GM19324 (cell line): ENCODE measurements at regions not wholly inside any gene's neighbourhood (a gene's known extent, or its start where the extent isn't known, plus 50 kb on each side); places are given as distances from the start of the nearest gene placed in this dataset.
"Not testable (repeated sequence)": the region's sequence is repeated elsewhere in the genome, so short reads cannot be mapped to it uniquely, and the experiment has no call there.

Source experiments
- ATAC-seq: cut with Tn5 transposase; IDR thresholded peaks from one replicate; pipeline ENCODE4 v1.9.1; 2021; ENCODE audit warnings: mild to moderate bottlenecking, moderate library complexity; ENCODE audit not compliant: unreplicated experiment, low FRiP score

- no peak for ATAC-seq
Observed at GRCh38 chr13:21228738-21229137, 52.3 kb downstream of the MRPL57 start.

- ATAC-seq = no peak
Observed at GRCh38 chr13:21229241-21230024, 53.0 kb downstream of the MRPL57 start.

GRCh38 chr13:21230516-21230915 lies 54.1 kb downstream of the MRPL57 start:
- no peak for ATAC-seq

GRCh38 chr13:21231426-21231940 lies 55.0 kb downstream of the MRPL57 start:
- ATAC-seq = no peak

GRCh38 chr13:21232196-21232595 lies 55.7 kb downstream of the MRPL57 start:
- no peak for ATAC-seq

- ATAC-seq = no peak
Observed at GRCh38 chr13:21232599-21232998, 56.1 kb downstream of the MRPL57 start.

GRCh38 chr13:21233086-21233485 lies 56.6 kb downstream of the MRPL57 start:
- ATAC-seq = no peak

- ATAC-seq = no peak
Observed at GRCh38 chr13:21234526-21234925, 58.1 kb downstream of the MRPL57 start.

GRCh38 chr13:21235174-21235573 lies 58.7 kb downstream of the MRPL57 start:
- ATAC-seq = no peak

GRCh38 chr13:21237081-21237480 lies 60.6 kb downstream of the MRPL57 start:
- no peak for ATAC-seq

GRCh38 chr13:21238267-21238666 lies 61.8 kb downstream of the MRPL57 start:
- no peak for ATAC-seq

GRCh38 chr13:21240586-21240985 lies 64.1 kb downstream of the MRPL57 start:
- ATAC-seq = no peak

- no peak for ATAC-seq
Observed at GRCh38 chr13:21242236-21242635, 65.8 kb downstream of the MRPL57 start.

GRCh38 chr13:21243045-21243897 lies 66.8 kb downstream of the MRPL57 start:
- ATAC-seq = no peak

- not testable (repeated sequence) for ATAC-seq
Observed at GRCh38 chr13:21243898-21244184, 67.4 kb downstream of the MRPL57 start.

GRCh38 chr13:21246761-21247452 lies 70.4 kb downstream of the MRPL57 start:
- ATAC-seq = no peak

- ATAC-seq = no peak
Observed at GRCh38 chr13:21256351-21256761, 79.9 kb downstream of the MRPL57 start.

- ATAC-seq = no peak
Observed at GRCh38 chr13:21256891-21257290, 80.4 kb downstream of the MRPL57 start.

- ATAC-seq = no peak
Observed at GRCh38 chr13:21259571-21260455, 83.4 kb downstream of the MRPL57 start.
